Breast epithelium (tissue), 3 donors: ENCODE measurements at regions not wholly inside any gene's neighbourhood (a gene's known extent, or its start where the extent isn't known, plus 50 kb on each side); places are given as distances from the start of the nearest gene placed in this dataset.

Experiments
- CTCF ChIP-seq, 3 donors: fragments of 450-650 bp; IDR thresholded peaks; one replicate each; pipeline ENCODE4 v1.5.1; 2016 to 2017; ENCODE audit warnings: antibody characterized with exemption in 3 of 3, mild to moderate bottlenecking in 3 of 3, moderate library complexity in 3 of 3
- POLR2A ChIP-seq: fragments of 450-650 bp; IDR thresholded peaks from one replicate; pipeline ENCODE4 v1.6.1; 2016; ENCODE audit warnings: antibody characterized with exemption, mild to moderate bottlenecking, moderate library complexity

- TF ChIP-seq POLR2A, result no peak
- TF ChIP-seq CTCF (IDR thresholded peaks at IDR 0.05), result no peak
Measured at GRCh38 chr21:27157097-27157496, 190.2 kb upstream of the ADAMTS5 start.
